ENCODE measurements at regions not wholly inside any gene's neighbourhood (a gene's known extent, or its start where the extent isn't known, plus 50 kb on each side); places are given as distances from the start of the nearest gene placed in this dataset.

GRCh38 chr6:156359912-156360311 lies 417.3 kb upstream of the ARID1B start:
- TF ChIP-seq POLR2A (IDR thresholded peaks at IDR 0.05), result no peak
- TF ChIP-seq, protein P1, sequence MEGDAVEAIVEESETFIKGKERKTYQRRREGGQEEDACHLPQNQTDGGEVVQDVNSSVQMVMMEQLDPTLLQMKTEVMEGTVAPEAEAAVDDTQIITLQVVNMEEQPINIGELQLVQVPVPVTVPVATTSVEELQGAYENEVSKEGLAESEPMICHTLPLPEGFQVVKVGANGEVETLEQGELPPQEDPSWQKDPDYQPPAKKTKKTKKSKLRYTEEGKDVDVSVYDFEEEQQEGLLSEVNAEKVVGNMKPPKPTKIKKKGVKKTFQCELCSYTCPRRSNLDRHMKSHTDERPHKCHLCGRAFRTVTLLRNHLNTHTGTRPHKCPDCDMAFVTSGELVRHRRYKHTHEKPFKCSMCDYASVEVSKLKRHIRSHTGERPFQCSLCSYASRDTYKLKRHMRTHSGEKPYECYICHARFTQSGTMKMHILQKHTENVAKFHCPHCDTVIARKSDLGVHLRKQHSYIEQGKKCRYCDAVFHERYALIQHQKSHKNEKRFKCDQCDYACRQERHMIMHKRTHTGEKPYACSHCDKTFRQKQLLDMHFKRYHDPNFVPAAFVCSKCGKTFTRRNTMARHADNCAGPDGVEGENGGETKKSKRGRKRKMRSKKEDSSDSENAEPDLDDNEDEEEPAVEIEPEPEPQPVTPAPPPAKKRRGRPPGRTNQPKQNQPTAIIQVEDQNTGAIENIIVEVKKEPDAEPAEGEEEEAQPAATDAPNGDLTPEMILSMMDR (IDR thresholded peaks at IDR 0.05), result no peak
